OCI-LY7 (cell line): ENCODE measurements at regions not wholly inside any gene's neighbourhood (a gene's known extent, or its start where the extent isn't known, plus 50 kb on each side); places are given as distances from the start of the nearest gene placed in this dataset.

Source experiments
- BruUV-seq: library from RNA; stranded (reverse); fragments of 400-500 nt; replicated peaks from 2 replicates; lab custom pipeline; 2021; lab: Mats Ljungman, UMichigan
- CTCF ChIA-PET: fragments of 300-600 bp; sonication (Branson Sonifier 250); formaldehyde crosslinking; loops from one replicate; lab custom pipeline; 2022; ENCODE audit warnings: antibody characterized with exemption; ENCODE audit not compliant: unreplicated experiment; lab: Charles Lee
- POLR2A ChIA-PET: fragments of 300-600 bp; sonication (Branson Sonifier 250); formaldehyde crosslinking; loops from one replicate; lab custom pipeline; 2022; ENCODE audit warnings: antibody characterized with exemption; lab: Charles Lee
- DNase-seq: peaks from one replicate; pipeline ENCODE4 v3.0.0-alpha.2; 2015; ENCODE audit warnings: low spot score
- H2AFZ ChIP-seq: fragments of 200-600 bp; sonication (generic), shearing (Covaris generic); 2 replicates; pipeline ENCODE4 v1.6.1; 2014; ENCODE audit warnings: mild to moderate bottlenecking, antibody characterized with exemption, low read length, moderate library complexity
- H3K27ac ChIP-seq: fragments of 200-600 bp; sonication (generic); 2 replicates; pipeline ENCODE4 v1.5.1; 2014; ENCODE audit warnings: mixed run types, low read depth, mild to moderate bottlenecking, moderate library complexity, low read length, inconsistent platforms; ENCODE audit not compliant: poor library complexity, severe bottlenecking
- H3K36me3 ChIP-seq: fragments of 200-600 bp; sonication (generic); 2 replicates; pipeline ENCODE4 v1.6.1; 2014; ENCODE audit warnings: mild to moderate bottlenecking, antibody characterized with exemption, low read length, moderate library complexity, mixed read lengths; ENCODE audit not compliant: insufficient read depth
- H3K4me1 ChIP-seq: fragments of 200-600 bp; sonication (generic); 2 replicates; pipeline ENCODE4 v1.5.1; 2014; ENCODE audit warnings: mild to moderate bottlenecking, low read length; ENCODE audit not compliant: insufficient read depth, poor library complexity, severe bottlenecking
- H3K4me2 ChIP-seq: fragments of 200-600 bp; sonication (generic); 2 replicates; pipeline ENCODE4 v1.6.1; 2014; ENCODE audit warnings: mild to moderate bottlenecking, low read length
- H3K4me3 ChIP-seq: fragments of 200-600 bp; sonication (generic); 2 replicates; pipeline ENCODE4 v1.5.1; 2014; ENCODE audit warnings: mild to moderate bottlenecking, low read depth, low read length; ENCODE audit not compliant: poor library complexity, severe bottlenecking
- H3K79me2 ChIP-seq: fragments of 200-600 bp; sonication (generic); 2 replicates; pipeline ENCODE4 v1.6.1; 2016; ENCODE audit warnings: low read depth, mild to moderate bottlenecking, low read length, moderate library complexity, mixed read lengths; ENCODE audit not compliant: insufficient read depth
- H3K9me2 ChIP-seq: fragments of 200-600 bp; sonication (generic); 2 replicates; pipeline ENCODE4 v1.6.1; 2016; ENCODE audit warnings: mild to moderate bottlenecking, low read length, mixed read lengths; ENCODE audit not compliant: insufficient read depth
- H3K9me3 ChIP-seq: fragments of 200-600 bp; sonication (generic); 2 replicates; pipeline ENCODE4 v1.6.1; 2014; ENCODE audit warnings: mild to moderate bottlenecking, mixed run types, low read length, mixed read lengths
- H4K20me1 ChIP-seq: fragments of 200-600 bp; sonication (generic); 2 replicates; pipeline ENCODE4 v1.6.1; 2014; ENCODE audit warnings: mild to moderate bottlenecking, antibody characterized with exemption, low read length, moderate library complexity, mixed read lengths; ENCODE audit not compliant: insufficient read depth
- EZH2phosphoT487 ChIP-seq: fragments of 200-600 bp; sonication (generic); IDR thresholded peaks from 2 replicates; pipeline ENCODE4 v1.6.1; 2018; ENCODE audit warnings: low read depth, borderline replicate concordance, mild to moderate bottlenecking, mixed run types, antibody characterized with exemption, low read length, moderate library complexity, mixed read lengths
- intact Hi-C: fragments of 100-400 bp; cut with micrococcal nuclease; formaldehyde crosslinking; loops from one replicate; pipeline ENCODE4 v1.10.0; 2022; ENCODE audit not compliant: unreplicated experiment
- TF ChIP-seq, protein P1 (sequence below): fragments of 200-600 bp; sonication (generic); conservative IDR thresholded peaks from 2 replicates; pipeline ENCODE4 v1.5.1; 2014; ENCODE audit warnings: mild to moderate bottlenecking, antibody characterized with exemption, low read length, moderate library complexity, mixed read lengths

DNA sequence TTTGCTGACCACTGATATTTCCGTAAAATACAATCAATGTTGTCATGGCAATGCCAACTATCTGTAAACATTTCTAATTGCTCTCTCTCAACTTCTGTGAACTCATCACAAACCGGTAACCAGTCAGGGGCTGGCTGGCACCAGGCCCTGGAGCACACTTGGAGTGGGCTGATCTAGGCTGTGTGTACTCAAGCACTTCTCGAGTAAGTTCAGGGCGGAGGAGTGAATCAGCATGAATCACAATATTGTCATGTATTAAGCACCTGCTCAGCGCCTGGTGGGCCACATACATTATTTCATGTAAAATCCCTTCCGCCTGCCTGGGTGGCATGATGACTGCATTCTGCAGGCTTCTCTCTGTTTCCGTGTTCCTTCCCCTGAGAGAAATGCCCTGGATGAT is 212.4 kb downstream of the FOXD2 start:
- no peak for DNase-seq
- Histone ChIP-seq H3K4me3 (no peak overlapping the region), H3K4me1 (no peaks in the 10 kb centered on the region), H3K9me2 (no peaks in the 10 kb centered on the region), H3K4me2 (no peak overlapping the region), H3K36me3 (no peaks in the 10 kb centered on the region), H3K9me3 (no peaks in the 10 kb centered on the region), H3K79me2 (no peaks in the 10 kb centered on the region), H4K20me1 (no peaks in the 10 kb centered on the region), H3K27ac (no peak overlapping the region), H2AFZ (no peak overlapping the region)
- POLR2A ChIA-PET: no interaction called here
- no peak for TF ChIP-seq EZH2phosphoT487
- BruUV-seq: no TSS peak
- intact Hi-C loops: no loop called here
- CTCF ChIA-PET: no interaction called here

DNA sequence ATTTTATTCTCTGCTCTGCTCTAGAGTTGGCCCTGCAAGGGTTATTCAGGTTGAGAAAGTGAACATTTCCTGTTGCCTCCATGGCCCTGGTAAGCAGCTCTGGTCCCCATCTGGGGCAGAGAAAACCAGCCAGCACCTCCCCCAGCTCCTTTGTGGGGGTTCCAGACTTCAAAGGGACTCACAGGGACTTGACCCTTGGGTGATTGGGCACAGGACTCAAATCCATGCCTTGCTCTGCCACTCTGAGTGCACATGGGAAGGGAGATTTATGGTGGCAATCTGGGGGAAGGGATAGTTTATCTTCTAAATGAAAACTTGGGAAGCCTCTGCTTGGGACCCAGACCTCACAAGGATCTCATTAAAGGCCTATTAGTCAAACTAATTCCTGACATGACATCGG is 212.8 kb downstream of the FOXD2 start:
- H3K36me3 ChIP-seq: no peaks in the 10 kb centered on the region
- H3K9me3 ChIP-seq: no peaks in the 10 kb centered on the region
- no peak for DNase-seq
- ChIA-PET POLR2A (no interaction called here), CTCF (no interaction called here)
- no peaks in the 10 kb centered on the region for H3K4me1 ChIP-seq
- no peaks in the 10 kb centered on the region for H4K20me1 ChIP-seq
- BruUV-seq: no TSS peak
- H3K4me3 ChIP-seq: no peak overlapping the region
- no peak overlapping the region for H3K27ac ChIP-seq
- H3K4me2 ChIP-seq: no peak overlapping the region
- no peaks in the 10 kb centered on the region for H3K9me2 ChIP-seq
- TF ChIP-seq, protein P1, sequence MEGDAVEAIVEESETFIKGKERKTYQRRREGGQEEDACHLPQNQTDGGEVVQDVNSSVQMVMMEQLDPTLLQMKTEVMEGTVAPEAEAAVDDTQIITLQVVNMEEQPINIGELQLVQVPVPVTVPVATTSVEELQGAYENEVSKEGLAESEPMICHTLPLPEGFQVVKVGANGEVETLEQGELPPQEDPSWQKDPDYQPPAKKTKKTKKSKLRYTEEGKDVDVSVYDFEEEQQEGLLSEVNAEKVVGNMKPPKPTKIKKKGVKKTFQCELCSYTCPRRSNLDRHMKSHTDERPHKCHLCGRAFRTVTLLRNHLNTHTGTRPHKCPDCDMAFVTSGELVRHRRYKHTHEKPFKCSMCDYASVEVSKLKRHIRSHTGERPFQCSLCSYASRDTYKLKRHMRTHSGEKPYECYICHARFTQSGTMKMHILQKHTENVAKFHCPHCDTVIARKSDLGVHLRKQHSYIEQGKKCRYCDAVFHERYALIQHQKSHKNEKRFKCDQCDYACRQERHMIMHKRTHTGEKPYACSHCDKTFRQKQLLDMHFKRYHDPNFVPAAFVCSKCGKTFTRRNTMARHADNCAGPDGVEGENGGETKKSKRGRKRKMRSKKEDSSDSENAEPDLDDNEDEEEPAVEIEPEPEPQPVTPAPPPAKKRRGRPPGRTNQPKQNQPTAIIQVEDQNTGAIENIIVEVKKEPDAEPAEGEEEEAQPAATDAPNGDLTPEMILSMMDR: no peak
- TF ChIP-seq EZH2phosphoT487: no peak
- no peak overlapping the region for H2AFZ ChIP-seq
- intact Hi-C loops: no loop called here
- H3K79me2 ChIP-seq: no peaks in the 10 kb centered on the region

DNA sequence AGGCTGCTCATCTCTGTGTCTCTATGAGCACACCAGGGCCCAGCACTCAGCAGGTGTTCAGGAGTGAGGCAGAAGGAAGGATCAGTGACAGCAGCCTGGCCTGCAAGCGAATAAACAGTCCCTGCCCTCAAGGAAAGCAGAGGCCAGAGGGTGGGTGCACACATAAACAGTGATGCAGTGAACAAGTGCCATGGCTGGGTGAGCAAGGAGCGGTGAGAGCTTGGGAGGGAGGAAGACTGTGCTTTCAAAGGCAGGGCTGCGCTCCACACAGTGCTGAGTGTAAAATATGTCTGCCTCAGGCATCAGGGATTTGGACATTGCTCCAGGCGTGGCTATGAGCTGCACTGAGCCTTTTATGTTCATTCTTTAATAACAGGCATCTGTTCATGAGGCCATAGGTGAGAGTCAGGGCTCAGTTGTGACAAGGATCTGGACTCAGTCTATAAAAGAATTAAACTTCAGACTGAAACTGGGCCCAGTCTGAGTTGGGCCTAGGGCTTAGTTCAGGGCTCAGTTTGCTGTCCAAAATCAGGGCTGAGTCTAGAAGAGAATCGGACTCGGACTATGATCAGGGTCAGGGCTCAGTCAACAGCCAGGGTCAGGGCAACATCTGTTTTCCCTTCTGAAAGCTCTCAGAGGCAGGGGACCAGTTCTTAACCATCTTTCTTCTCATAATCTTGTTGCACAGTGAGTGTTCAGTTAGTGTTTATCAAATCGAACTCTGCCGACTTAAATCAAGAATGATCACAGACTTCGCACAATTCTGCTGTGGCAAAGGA is 213.7 kb downstream of the FOXD2 start:
- no peaks in the 10 kb centered on the region for H3K9me2 ChIP-seq
- POLR2A ChIA-PET: no interaction called here
- no peaks in the 10 kb centered on the region for H3K79me2 ChIP-seq
- no peak overlapping the region for H2AFZ ChIP-seq
- H3K4me1 ChIP-seq: no peaks in the 10 kb centered on the region
- H3K4me3 ChIP-seq: no peak overlapping the region
- no peaks in the 10 kb centered on the region for H3K36me3 ChIP-seq
- TF ChIP-seq, protein P1: no peak
- no peak for TF ChIP-seq EZH2phosphoT487
- no peak overlapping the region for H3K27ac ChIP-seq
- no peaks in the 10 kb centered on the region for H4K20me1 ChIP-seq
- no peak for DNase-seq
- no peaks in the 10 kb centered on the region for H3K9me3 ChIP-seq
- CTCF ChIA-PET: no interaction called here
- intact Hi-C loops: no loop called here
- H3K4me2 ChIP-seq: no peak overlapping the region
- BruUV-seq: no TSS peak
